ENCODE measurements at regions not wholly inside any gene's neighbourhood (a gene's known extent, or its start where the extent isn't known, plus 50 kb on each side); places are given as distances from the start of the nearest gene placed in this dataset.

DNA sequence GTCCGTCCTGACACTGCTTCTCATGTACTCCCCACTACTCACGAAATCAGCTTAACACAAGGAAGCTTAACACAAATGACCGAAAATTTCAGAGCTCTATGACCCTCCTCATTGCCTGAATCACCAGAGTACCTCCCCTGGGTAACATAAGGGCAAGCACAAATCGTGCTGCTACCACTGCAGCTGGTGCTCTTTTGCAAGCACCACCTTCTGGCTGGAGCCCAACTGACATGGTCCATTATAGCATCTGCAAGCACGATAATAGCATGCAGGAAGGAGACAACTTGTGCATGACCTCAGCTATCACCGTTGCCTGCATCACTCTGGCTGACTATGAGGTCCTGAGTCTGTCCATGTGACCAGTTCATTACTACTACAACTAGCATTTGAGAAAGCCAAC lies 308.0 kb downstream of the TEX13C start:
- Histone ChIP-seq H3K27ac (no peak overlapping the region), H3K27me3 (ENCODE audit: low read depth) (no peaks in the 10 kb centered on the region), H3K4me3 (no peak overlapping the region), H3K4me1 (no peaks in the 10 kb centered on the region), H3K9me3 (no peaks in the 10 kb centered on the region), H3K36me3 (no peaks in the 10 kb centered on the region)
- no peak for ATAC-seq
- no peak for DNase-seq
- TF ChIP-seq, protein P1, sequence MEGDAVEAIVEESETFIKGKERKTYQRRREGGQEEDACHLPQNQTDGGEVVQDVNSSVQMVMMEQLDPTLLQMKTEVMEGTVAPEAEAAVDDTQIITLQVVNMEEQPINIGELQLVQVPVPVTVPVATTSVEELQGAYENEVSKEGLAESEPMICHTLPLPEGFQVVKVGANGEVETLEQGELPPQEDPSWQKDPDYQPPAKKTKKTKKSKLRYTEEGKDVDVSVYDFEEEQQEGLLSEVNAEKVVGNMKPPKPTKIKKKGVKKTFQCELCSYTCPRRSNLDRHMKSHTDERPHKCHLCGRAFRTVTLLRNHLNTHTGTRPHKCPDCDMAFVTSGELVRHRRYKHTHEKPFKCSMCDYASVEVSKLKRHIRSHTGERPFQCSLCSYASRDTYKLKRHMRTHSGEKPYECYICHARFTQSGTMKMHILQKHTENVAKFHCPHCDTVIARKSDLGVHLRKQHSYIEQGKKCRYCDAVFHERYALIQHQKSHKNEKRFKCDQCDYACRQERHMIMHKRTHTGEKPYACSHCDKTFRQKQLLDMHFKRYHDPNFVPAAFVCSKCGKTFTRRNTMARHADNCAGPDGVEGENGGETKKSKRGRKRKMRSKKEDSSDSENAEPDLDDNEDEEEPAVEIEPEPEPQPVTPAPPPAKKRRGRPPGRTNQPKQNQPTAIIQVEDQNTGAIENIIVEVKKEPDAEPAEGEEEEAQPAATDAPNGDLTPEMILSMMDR (IDR thresholded peaks at IDR 0.05) = no peak
- intact Hi-C loops (cut with DNase I) = no loop called here

DNA sequence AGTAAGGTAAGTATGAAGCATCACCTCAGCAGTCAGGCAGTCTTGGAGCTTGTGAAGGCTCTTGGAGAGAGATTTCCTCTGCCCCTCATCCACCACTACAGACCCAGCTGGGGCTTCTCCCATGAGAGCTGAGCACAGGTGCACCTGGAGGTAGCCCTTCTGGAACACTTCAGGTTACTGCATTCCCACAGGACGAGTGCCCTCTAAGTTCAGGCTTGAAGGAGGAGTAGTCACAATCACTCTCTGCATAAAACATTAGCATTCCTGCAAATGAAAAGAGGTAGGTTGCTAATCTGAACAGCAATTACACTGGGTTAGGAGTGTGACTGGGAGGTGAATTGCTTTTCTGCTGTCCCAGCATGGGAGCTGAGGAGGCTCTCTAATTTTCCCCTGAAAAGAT lies 308.8 kb downstream of the TEX13C start:
- H3K36me3 ChIP-seq = no peaks in the 10 kb centered on the region
- H3K27me3 ChIP-seq (ENCODE audit: low read depth) = no peaks in the 10 kb centered on the region
- DNase-seq (no peak), ATAC-seq (no peak)
- H3K4me1 ChIP-seq = no peaks in the 10 kb centered on the region
- no peak overlapping the region for H3K27ac ChIP-seq
- no peaks in the 10 kb centered on the region for H3K9me3 ChIP-seq
- H3K4me3 ChIP-seq = no peak overlapping the region
- TF ChIP-seq, protein P1 (IDR thresholded peaks at IDR 0.05) = no peak
- intact Hi-C loops (cut with DNase I) = no loop called here

DNA sequence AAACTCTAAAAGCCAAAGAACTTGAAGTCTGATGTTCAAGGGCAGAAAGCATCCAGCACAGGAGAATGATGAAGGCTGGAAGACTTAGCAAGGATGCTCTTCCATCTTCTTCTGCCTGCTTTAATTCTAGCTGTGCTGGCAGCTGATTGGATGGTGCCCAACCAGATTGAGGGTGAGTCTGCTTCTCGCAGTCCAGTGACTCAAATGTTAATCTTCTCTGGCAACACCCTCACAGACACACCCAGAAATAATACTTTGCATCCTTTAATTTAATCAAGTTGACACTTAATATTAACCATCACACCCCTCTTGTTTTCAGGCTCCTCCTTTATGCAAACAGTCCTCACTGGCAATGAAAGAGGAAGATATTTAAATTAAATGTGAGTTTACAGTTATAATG lies 321.7 kb downstream of the TEX13C start:
- Histone ChIP-seq H3K27ac (no peak overlapping the region), H3K4me1 (no peaks in the 10 kb centered on the region), H3K4me3 (no peak overlapping the region), H3K27me3 (ENCODE audit: low read depth) (no peaks in the 10 kb centered on the region), H3K36me3 (no peaks in the 10 kb centered on the region), H3K9me3 (no peaks in the 10 kb centered on the region)
- intact Hi-C loops (cut with DNase I) = no loop called here
- no peak for ATAC-seq
- DNase-seq = no peak
- TF ChIP-seq, protein P1 (IDR thresholded peaks at IDR 0.05) = no peak

DNA sequence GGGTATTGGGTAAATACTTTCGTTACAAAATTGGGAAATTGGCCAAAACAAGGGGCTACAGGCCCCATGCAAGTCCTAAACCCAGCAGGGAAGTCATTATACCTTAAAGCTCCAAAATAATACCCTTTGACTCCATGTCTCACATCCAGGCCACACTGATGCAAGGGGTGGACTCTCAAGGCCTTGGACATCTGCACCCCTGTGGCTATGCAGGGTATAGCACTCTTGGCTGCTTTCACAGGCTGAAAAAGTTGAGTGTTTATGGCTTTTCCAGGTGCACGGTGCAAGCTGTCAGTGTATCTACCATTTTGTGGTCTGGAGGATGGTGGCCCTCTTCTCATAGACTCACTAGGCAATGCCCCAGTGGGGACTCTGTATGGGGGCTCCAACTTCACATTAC lies 326.5 kb downstream of the TEX13C start:
- Histone ChIP-seq H3K4me3 (no peak overlapping the region), H3K4me1 (no peaks in the 10 kb centered on the region), H3K27ac (no peak overlapping the region), H3K36me3 (no peaks in the 10 kb centered on the region), H3K27me3 (ENCODE audit: low read depth) (no peaks in the 10 kb centered on the region), H3K9me3 (no peaks in the 10 kb centered on the region)
- ATAC-seq (peak in 1 of 2 donors; percentile 43), DNase-seq (no peak)
- TF ChIP-seq, protein P1 (IDR thresholded peaks at IDR 0.05) = no peak
- intact Hi-C loops (cut with DNase I) = no loop called here

DNA sequence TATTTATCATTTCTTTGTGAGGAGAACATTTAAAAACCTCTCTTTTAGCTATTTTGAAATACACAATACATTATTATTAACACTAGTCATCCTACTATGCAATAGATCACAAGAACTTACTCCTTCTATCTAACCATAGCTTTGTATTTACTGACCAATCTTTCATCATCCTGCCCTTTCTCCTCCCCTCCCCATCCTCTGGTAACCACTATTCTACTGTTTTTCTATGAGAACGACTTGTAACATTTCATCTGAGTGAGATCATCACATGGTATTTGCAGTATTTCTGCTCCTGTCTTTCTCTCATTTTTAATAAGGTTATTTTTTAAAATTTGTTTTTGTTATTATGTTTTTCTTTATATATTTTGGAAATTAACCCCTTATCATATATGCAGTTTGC lies 331.8 kb downstream of the TEX13C start:
- TF ChIP-seq, protein P1 (IDR thresholded peaks at IDR 0.05) = no peak
- no peak overlapping the region for H3K27ac ChIP-seq
- ATAC-seq (no peak), DNase-seq (no peak)
- no peaks in the 10 kb centered on the region for H3K36me3 ChIP-seq
- no peaks in the 10 kb centered on the region for H3K9me3 ChIP-seq
- intact Hi-C loops (cut with DNase I) = no loop called here
- no peaks in the 10 kb centered on the region for H3K4me1 ChIP-seq
- H3K4me3 ChIP-seq = no peak overlapping the region
- H3K27me3 ChIP-seq (ENCODE audit: low read depth) = no peaks in the 10 kb centered on the region

DNA sequence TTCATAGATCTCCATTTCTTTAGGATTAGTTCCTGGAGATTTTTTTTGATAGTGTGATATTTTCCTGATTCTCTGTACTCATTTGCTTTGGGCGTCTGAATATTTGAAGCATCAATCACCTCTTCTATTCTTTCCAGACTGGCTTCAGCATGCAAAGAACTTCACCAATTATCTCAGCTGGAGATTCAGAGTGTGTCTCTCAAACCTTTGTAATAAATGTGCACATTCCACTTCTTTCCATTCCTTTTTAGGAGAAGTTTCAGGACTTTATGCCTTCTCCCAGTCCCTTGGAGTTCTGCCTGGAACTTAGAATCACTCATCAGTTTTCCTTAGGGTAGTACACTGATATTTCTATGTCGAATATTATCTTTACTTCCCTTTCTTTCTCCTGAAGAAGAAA lies 334.8 kb downstream of the TEX13C start:
- Histone ChIP-seq H3K4me1 (no peaks in the 10 kb centered on the region), H3K36me3 (no peaks in the 10 kb centered on the region), H3K4me3 (no peak overlapping the region), H3K27me3 (ENCODE audit: low read depth) (no peaks in the 10 kb centered on the region), H3K27ac (no peak overlapping the region), H3K9me3 (no peaks in the 10 kb centered on the region)
- TF ChIP-seq, protein P1 (IDR thresholded peaks at IDR 0.05) = no peak
- DNase-seq (no peak), ATAC-seq (no peak)
- intact Hi-C loops (cut with DNase I) = no loop called here

Data from lower lobe of right lung (tissue), 2 donors.